Retinal pigment epithelial cell (primary cell): ENCODE measurements at regions not wholly inside any gene's neighbourhood (a gene's known extent, or its start where the extent isn't known, plus 50 kb on each side); places are given as distances from the start of the nearest gene placed in this dataset.

Source experiments
- DNase-seq: peaks from one replicate; pipeline ENCODE4 v3.0.0-alpha.2; 2010; ENCODE audit warnings: low read depth
- H3K4me3 ChIP-seq: 2 replicates; pipeline ENCODE4 v1.5.1; 2011; ENCODE audit warnings: mild to moderate bottlenecking, low read length, control low read depth, moderate library complexity
- CTCF ChIP-seq: conservative IDR thresholded peaks from 2 replicates; pipeline ENCODE4 v1.5.1; 2011; ENCODE audit warnings: low read depth, low read length, control low read depth, inconsistent platforms

GRCh38 chr11:128288368-128288767 is 299.0 kb downstream of the ETS1 start:
- no peak overlapping the region for H3K4me3 ChIP-seq
- TF ChIP-seq CTCF: no peak
- DNase-seq: no peak

GRCh38 chr11:128285321-128285720 is 302.0 kb downstream of the ETS1 start:
- no peak overlapping the region for H3K4me3 ChIP-seq

GRCh38 chr11:128284634-128285033 is 302.7 kb downstream of the ETS1 start:
- TF ChIP-seq CTCF: no peak
- H3K4me3 ChIP-seq: no peak overlapping the region
- DNase-seq: no peak

More at GRCh38 chr11:128285321-128285720, 302.0 kb downstream of the ETS1 start:
- DNase-seq: no peak
- no peak for TF ChIP-seq CTCF

- H3K4me3 ChIP-seq: no peak overlapping the region
- no peak for TF ChIP-seq CTCF
- no peak for DNase-seq
These were observed 303.9 kb downstream of the ETS1 start for GRCh38 chr11:128283451-128283850.

GRCh38 chr11:128282053-128282452 is 305.3 kb downstream of the ETS1 start:
- no peak for TF ChIP-seq CTCF
- no peak for DNase-seq
- no peak overlapping the region for H3K4me3 ChIP-seq

GRCh38 chr11:128279866-128280265 is 307.5 kb downstream of the ETS1 start:
- TF ChIP-seq CTCF: no peak
- peak; percentile 41 for DNase-seq
- no peak overlapping the region for H3K4me3 ChIP-seq

- DNase-seq: no peak
- no peak overlapping the region for H3K4me3 ChIP-seq
These were observed 313.6 kb downstream of the ETS1 start for GRCh38 chr11:128273736-128274135.

More at GRCh38 chr11:128273736-128274135, 313.6 kb downstream of the ETS1 start:
- TF ChIP-seq CTCF: no peak
